Transverse colon (tissue), 4 donors: ENCODE measurements at regions not wholly inside any gene's neighbourhood (a gene's known extent, or its start where the extent isn't known, plus 50 kb on each side); places are given as distances from the start of the nearest gene placed in this dataset.

Experiments
- DNase-seq: peaks from one replicate; pipeline ENCODE4 v3.0.0-alpha.2; 2019
- H3K27ac ChIP-seq, 4 donors: fragments of 200-600 bp; sonication (generic); 2 replicates each; pipeline ENCODE4 v1.5.1; 2016 to 2018; ENCODE audit warnings: inconsistent platforms in 4 of 4
- H3K27me3 ChIP-seq: fragments of 200-600 bp; sonication (generic); 2 replicates; pipeline ENCODE4 v1.5.1; 2017; ENCODE audit warnings: inconsistent platforms
- H3K36me3 ChIP-seq, 4 donors: fragments of 200-600 bp; sonication (generic); 2 replicates each; pipeline ENCODE4 v1.5.1; 2017 to 2019; ENCODE audit warnings: inconsistent platforms in 4 of 4
- H3K4me1 ChIP-seq, 4 donors: fragments of 200-600 bp; sonication (generic); 2 replicates each; pipeline ENCODE4 v1.5.1; 2017 to 2020; ENCODE audit warnings: inconsistent platforms in 4 of 4
- H3K4me3 ChIP-seq, 4 donors: fragments of 200-600 bp; sonication (generic); 1 replicate in 1 of 4; 2 replicates in 3 of 4; pipeline versions ENCODE4 v1.5.1 to v1.6.1; 2017 to 2019; ENCODE audit warnings: inconsistent platforms in 4 of 4
- H3K9me3 ChIP-seq, 2 donors: fragments of 200-600 bp; sonication (generic); 2 replicates each; pipeline ENCODE4 v1.5.1; 2017 to 2019; ENCODE audit warnings: inconsistent platforms in 2 of 2
- EP300 ChIP-seq: sonication (generic); formaldehyde crosslinking; IDR thresholded peaks from one replicate; pipeline ENCODE4 v1.6.1; 2017; ENCODE audit warnings: antibody characterized with exemption, low read depth
- POLR2A ChIP-seq: fragments of 450-650 bp; IDR thresholded peaks from one replicate; pipeline ENCODE4 v1.6.1; 2016; ENCODE audit warnings: antibody characterized with exemption, mild to moderate bottlenecking, moderate library complexity
- POLR2AphosphoS5 ChIP-seq, 3 donors: sonication (generic); formaldehyde crosslinking; IDR thresholded peaks; one replicate each; pipeline ENCODE4 v1.6.1; 2016; ENCODE audit warnings: antibody characterized with exemption in 3 of 3
- WGBS, 2 donors: methylation state at CpG; one replicate each; pipeline ENCODE4 v1.1.5; 2018; ENCODE audit warnings: low coverage in 1 of 2; 5-methylcytosine and 5-hydroxymethylcytosine counted together
- in situ Hi-C, 4 donors: fragments of 200-750 bp; cut with MboI; loops; one replicate each; pipeline versions ENCODE4 v1.15.0 to v1.15.1; 2017; ENCODE audit warnings: low sequenced_read_pairs in 3 of 4, low pct_ligation_motif_present in 1 of 4, low pct_unique_long_range_greater_than_20kb in 1 of 4
- intact Hi-C: fragments of 100-400 bp; cut with DNase I; formaldehyde crosslinking; loops from one replicate; pipeline ENCODE4 v1.15.1; 2023; ENCODE audit warnings: low total_unique reads
- TF ChIP-seq, protein P1 (sequence below), 5 experiments: fragments of 200-600 bp in 3 of 5; fragments of 450-650 bp in 2 of 5; sonication (generic) in 3 of 5; IDR thresholded peaks; 1 replicate in 2 of 5; 2 replicates in 3 of 5; pipeline ENCODE4 v1.5.1; 2016 to 2017; ENCODE audit warnings: antibody characterized with exemption in 5 of 5, inconsistent platforms in 3 of 5, mild to moderate bottlenecking in 2 of 5, moderate library complexity in 1 of 5

DNA sequence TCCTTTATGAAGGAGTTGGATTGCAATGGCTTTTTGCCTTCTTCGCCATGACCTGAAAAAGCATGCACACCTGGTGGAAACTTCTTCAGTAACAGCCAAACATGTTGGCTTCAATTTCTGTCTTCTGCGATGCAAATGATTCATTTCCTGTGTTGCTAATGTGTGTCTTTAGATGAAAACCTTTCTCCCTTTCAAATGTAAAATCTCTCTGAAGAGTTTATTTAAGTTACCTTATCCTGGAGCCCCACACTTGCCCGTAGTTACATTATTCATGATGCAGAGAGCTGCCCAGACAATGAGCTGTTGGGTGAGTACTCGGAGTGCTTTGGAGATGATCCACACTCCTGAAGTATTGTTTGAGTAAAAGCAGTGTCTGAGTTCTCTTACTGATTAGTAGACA lies 1100.9 kb downstream of the RPA4 start:
- intact Hi-C loops, result no loop called here
- Histone ChIP-seq H3K9me3 (no peaks in the 10 kb centered on the region), H3K36me3 (no peaks in the 10 kb centered on the region), H3K27me3 (no peaks in the 10 kb centered on the region), H3K4me1 (no peaks in the 10 kb centered on the region), H3K27ac (no peak overlapping the region), H3K4me3 (no peak overlapping the region)
- TF ChIP-seq, protein P1, sequence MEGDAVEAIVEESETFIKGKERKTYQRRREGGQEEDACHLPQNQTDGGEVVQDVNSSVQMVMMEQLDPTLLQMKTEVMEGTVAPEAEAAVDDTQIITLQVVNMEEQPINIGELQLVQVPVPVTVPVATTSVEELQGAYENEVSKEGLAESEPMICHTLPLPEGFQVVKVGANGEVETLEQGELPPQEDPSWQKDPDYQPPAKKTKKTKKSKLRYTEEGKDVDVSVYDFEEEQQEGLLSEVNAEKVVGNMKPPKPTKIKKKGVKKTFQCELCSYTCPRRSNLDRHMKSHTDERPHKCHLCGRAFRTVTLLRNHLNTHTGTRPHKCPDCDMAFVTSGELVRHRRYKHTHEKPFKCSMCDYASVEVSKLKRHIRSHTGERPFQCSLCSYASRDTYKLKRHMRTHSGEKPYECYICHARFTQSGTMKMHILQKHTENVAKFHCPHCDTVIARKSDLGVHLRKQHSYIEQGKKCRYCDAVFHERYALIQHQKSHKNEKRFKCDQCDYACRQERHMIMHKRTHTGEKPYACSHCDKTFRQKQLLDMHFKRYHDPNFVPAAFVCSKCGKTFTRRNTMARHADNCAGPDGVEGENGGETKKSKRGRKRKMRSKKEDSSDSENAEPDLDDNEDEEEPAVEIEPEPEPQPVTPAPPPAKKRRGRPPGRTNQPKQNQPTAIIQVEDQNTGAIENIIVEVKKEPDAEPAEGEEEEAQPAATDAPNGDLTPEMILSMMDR (IDR thresholded peaks at IDR 0.05), result no peak
- no peak for TF ChIP-seq POLR2A
- no peak for TF ChIP-seq EP300
- no peak for TF ChIP-seq POLR2AphosphoS5 (IDR thresholded peaks at IDR 0.05)
- DNase-seq, result no peak
- WGBS, 2 donors, result 50 to 52% methylated on average over 2 to 4 of the region's 4 CpGs
- in situ Hi-C loops, result no loop called here

DNA sequence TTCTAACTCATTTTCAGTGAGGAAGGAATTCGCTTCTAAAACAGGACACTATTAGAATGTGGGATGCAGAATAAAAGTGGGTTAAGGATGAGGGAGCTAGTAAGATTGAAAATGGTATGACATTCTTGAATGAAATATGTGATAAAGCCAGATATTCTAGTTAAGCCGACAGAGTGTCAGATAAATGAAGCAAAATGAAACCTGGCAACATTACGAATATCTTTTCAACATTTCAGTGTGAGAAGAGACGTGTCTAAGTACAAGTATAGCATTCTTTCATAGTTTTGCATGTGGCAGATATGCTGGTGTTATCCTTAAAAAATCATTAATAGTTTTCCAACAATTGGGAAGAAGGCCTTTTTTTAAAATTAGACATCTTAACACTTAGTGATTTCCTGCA lies 1101.4 kb downstream of the RPA4 start:
- Histone ChIP-seq H3K27ac (no peak overlapping the region), H3K4me3 (no peak overlapping the region), H3K4me1 (no peaks in the 10 kb centered on the region), H3K27me3 (no peaks in the 10 kb centered on the region), H3K36me3 (no peaks in the 10 kb centered on the region), H3K9me3 (no peaks in the 10 kb centered on the region)
- in situ Hi-C loops (no loop called here), intact Hi-C loops (no loop called here)
- TF ChIP-seq POLR2A, result no peak
- no peak for TF ChIP-seq POLR2AphosphoS5 (IDR thresholded peaks at IDR 0.05)
- TF ChIP-seq, protein P1 (IDR thresholded peaks at IDR 0.05), result no peak
- no peak for TF ChIP-seq EP300
- DNase-seq, result no peak
- WGBS, 2 donors, result 60 to 73% methylated on average over 1 to 4 of the region's 4 CpGs

DNA sequence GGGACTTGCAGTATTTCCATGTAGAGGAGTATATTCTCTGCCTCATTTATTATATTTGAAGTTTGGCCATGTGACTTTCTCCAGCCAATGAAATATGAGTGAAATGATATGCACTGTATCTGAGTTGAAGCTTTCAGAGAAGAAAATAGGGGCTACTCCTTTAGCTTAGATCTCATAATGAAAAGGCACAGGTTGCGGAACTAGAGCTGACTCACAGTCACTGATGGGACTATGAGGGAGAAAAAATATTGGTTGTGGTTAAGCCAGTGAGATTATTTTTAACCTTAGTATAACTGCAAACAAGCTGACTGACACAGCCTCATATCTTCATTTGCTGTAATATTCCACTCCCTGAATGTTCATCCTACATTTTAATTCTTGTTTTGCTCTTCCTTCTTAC lies 1104.3 kb downstream of the RPA4 start:
- Histone ChIP-seq H3K4me1 (no peaks in the 10 kb centered on the region), H3K4me3 (no peak overlapping the region), H3K36me3 (no peaks in the 10 kb centered on the region), H3K9me3 (no peaks in the 10 kb centered on the region), H3K27me3 (no peaks in the 10 kb centered on the region), H3K27ac (no peak overlapping the region)
- TF ChIP-seq POLR2A (no peak), POLR2AphosphoS5 (IDR thresholded peaks at IDR 0.05) (no peak), EP300 (no peak)
- TF ChIP-seq, protein P1 (IDR thresholded peaks at IDR 0.05), result no peak
- in situ Hi-C loops (no loop called here), intact Hi-C loops (no loop called here)
- 100% methylated on average over 1 of the region's 1 CpG for WGBS, 2 donors
- DNase-seq, result no peak

DNA sequence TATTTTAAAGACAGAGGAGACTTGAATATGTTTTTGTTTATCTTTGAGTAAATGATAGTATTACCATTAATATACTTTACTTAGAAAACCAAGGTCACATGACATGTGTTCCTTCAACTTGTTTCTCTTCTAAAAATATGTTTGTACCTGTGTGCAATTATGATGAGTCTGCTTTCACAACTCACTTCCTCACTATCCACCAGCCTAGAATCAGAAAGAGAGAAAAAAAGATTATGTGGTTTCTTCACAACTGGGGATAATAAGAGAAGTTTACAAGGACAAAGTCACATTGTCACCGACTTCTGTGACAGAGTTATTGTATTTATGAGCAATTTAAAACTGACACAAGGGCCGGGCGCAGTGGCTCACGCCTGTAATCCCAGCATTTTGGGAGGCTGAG lies 1112.1 kb downstream of the RPA4 start:
- in situ Hi-C loops (no loop called here), intact Hi-C loops (no loop called here)
- H3K27ac ChIP-seq, result no peak overlapping the region
- H3K36me3 ChIP-seq, result no peaks in the 10 kb centered on the region
- H3K27me3 ChIP-seq, result no peaks in the 10 kb centered on the region
- no peak for DNase-seq
- no peaks in the 10 kb centered on the region for H3K9me3 ChIP-seq
- TF ChIP-seq POLR2A (no peak), POLR2AphosphoS5 (IDR thresholded peaks at IDR 0.05) (no peak), EP300 (no peak)
- TF ChIP-seq, protein P1 (IDR thresholded peaks at IDR 0.05), result no peak
- H3K4me3 ChIP-seq, result no peak overlapping the region
- 85% methylated on average over 4 of the region's 4 CpGs; no CpG with 5 or more reads in 1 of the 2 donors for WGBS, 2 donors
- no peaks in the 10 kb centered on the region for H3K4me1 ChIP-seq
